GM23248 (cell line): ENCODE measurements at regions not wholly inside any gene's neighbourhood (a gene's known extent, or its start where the extent isn't known, plus 50 kb on each side); places are given as distances from the start of the nearest gene placed in this dataset.

ENCODE experiments used
- DNase-seq: peaks from one replicate; pipeline ENCODE4 v3.0.0-alpha.2; 2015
- H2AFZ ChIP-seq: fragments of 200-600 bp; sonication (generic); 2 replicates; pipeline ENCODE4 v1.6.1; 2016; ENCODE audit warnings: antibody characterized with exemption
- H3F3A ChIP-seq: fragments of 200-600 bp; sonication (generic); 2 replicates; pipeline ENCODE4 v1.6.1; 2016; ENCODE audit warnings: mild to moderate bottlenecking, antibody characterized with exemption, mixed run types; ENCODE audit not compliant: insufficient read depth
- H3K27ac ChIP-seq: fragments of 200-600 bp; sonication (generic); 2 replicates; pipeline ENCODE4 v1.5.1; 2016; ENCODE audit warnings: mild to moderate bottlenecking
- H3K27me3 ChIP-seq: fragments of 200-600 bp; sonication (generic); replicated peaks from 2 replicates; pipeline ENCODE4 v1.6.1; 2016; ENCODE audit warnings: mild to moderate bottlenecking; ENCODE audit not compliant: insufficient read depth
- H3K36me3 ChIP-seq: fragments of 200-600 bp; sonication (generic); 2 replicates; pipeline ENCODE4 v1.6.1; 2016; ENCODE audit warnings: low read depth, mild to moderate bottlenecking
- H3K4me1 ChIP-seq: fragments of 200-600 bp; sonication (generic); 2 replicates; pipeline ENCODE4 v1.6.1; 2016; ENCODE audit warnings: mild to moderate bottlenecking; ENCODE audit not compliant: insufficient read depth
- H3K4me2 ChIP-seq: fragments of 200-600 bp; sonication (generic); one replicate; pipeline ENCODE4 v1.6.1; 2016; ENCODE audit warnings: mild to moderate bottlenecking; ENCODE audit not compliant: unreplicated experiment
- H3K4me3 ChIP-seq: fragments of 200-600 bp; sonication (generic); 2 replicates; pipeline ENCODE4 v1.5.1; 2016; ENCODE audit warnings: mild to moderate bottlenecking
- H3K79me2 ChIP-seq: fragments of 200-600 bp; sonication (generic); 2 replicates; pipeline ENCODE4 v1.6.1; 2016; ENCODE audit warnings: mild to moderate bottlenecking; ENCODE audit not compliant: insufficient read depth
- H3K9ac ChIP-seq: fragments of 200-600 bp; sonication (generic); 2 replicates; pipeline ENCODE4 v1.6.1; 2016; ENCODE audit warnings: mild to moderate bottlenecking
- H3K9me2 ChIP-seq: fragments of 200-600 bp; sonication (generic); 2 replicates; pipeline ENCODE4 v1.6.1; 2016; ENCODE audit warnings: mixed run types, mild to moderate bottlenecking, moderate library complexity; ENCODE audit not compliant: insufficient read depth
- H3K9me3 ChIP-seq: fragments of 200-600 bp; sonication (generic); one replicate; pipeline ENCODE4 v1.6.1; 2017; ENCODE audit warnings: low read depth
- H4K20me1 ChIP-seq: fragments of 200-600 bp; sonication (generic); 2 replicates; pipeline ENCODE4 v1.6.0; 2016; ENCODE audit not compliant: insufficient read depth
- EZH2 ChIP-seq: fragments of 200-600 bp; sonication (generic); IDR thresholded peaks from 2 replicates; pipeline ENCODE4 v1.6.1; 2018; ENCODE audit warnings: antibody characterized with exemption, mild to moderate bottlenecking; ENCODE audit not compliant: insufficient read depth, poor library complexity, severe bottlenecking
- EZH2phosphoT487 ChIP-seq: fragments of 200-600 bp; sonication (generic); IDR thresholded peaks from 2 replicates; pipeline ENCODE4 v1.6.1; 2018; ENCODE audit warnings: antibody characterized with exemption, moderate library complexity, mild to moderate bottlenecking, low read depth; ENCODE audit not compliant: insufficient read depth
- WGBS, 2 experiments: methylation state at CpG; one replicate each; pipeline ENCODE4 v1.1.6; 2015 to 2017; ENCODE audit warnings: low lambda C conversion rate in 2 of 2, low coverage in 1 of 2; ENCODE audit errors: missing lambda C conversion rate in 2 of 2; 5-methylcytosine and 5-hydroxymethylcytosine counted together
- in situ Hi-C: fragments of 300-500 bp; cut with MboI; formaldehyde crosslinking; loops from 2 replicates; pipeline ENCODE4 v1.15.0; 2020

DNA sequence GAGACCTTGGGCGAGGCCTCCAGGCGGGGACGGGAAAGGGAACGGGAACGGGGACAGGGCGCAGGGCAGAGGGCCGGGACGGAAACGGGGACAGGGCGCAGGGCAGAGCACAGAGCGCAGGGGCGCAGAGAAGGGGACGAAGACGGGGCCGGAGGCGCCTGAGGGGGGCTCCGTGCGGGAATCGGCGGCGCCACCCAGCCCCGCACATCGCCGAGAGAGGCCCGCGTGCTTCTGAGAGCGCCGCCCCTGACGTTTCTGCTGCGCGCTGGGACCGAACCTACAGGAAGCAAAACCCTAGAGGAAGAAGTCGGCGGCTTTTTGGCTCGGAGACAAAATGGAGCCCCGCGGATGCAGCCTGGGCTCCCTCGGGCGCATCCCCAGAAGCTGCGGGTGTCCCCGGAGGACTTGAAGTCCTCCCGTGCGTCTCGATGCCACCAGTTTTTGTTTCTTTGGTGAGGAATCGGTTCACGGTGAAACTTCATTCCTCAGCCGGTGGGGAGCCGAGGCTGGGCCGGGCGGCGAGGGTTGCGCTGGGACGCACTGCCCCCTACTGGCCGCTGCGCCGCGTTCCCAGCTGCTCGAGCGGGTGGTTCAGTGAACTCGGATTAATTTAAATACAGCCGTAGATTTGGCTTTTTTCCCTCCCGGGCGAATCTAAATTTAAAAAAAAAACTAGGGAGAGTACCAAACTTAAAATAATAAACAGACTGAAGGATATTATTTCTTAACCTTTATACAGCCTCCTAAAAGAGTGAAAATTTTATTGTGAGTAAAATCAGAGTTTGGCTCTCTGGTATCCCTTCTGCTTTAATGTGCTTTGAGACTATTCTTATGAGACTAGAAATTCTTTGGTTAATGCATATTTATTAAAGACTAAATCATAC lies 350.0 kb upstream of the ARGLU1 start:
- H3K36me3 ChIP-seq = no peaks in the 10 kb centered on the region
- H3K27me3 ChIP-seq = no peaks in the 10 kb centered on the region; the same call in 1 of the 2 replicates
- no peaks in the 10 kb centered on the region for H3K4me1 ChIP-seq
- DNase-seq = peak; percentile 78
- H2AFZ ChIP-seq = peak overlapping the region; percentile 85
- 1 to 3% methylated on average over 49 to 62 of the region's 63 CpGs for WGBS, 2 experiments
- peak overlapping the region; percentile 73 for H3K9ac ChIP-seq
- in situ Hi-C loops = no loop called here
- H4K20me1 ChIP-seq = no peaks in the 10 kb centered on the region
- H3K4me3 ChIP-seq = peak overlapping the region; percentile 75
- H3F3A ChIP-seq = no peaks in the 10 kb centered on the region
- no peak overlapping the region for H3K27ac ChIP-seq
- H3K79me2 ChIP-seq = no peaks in the 10 kb centered on the region
- H3K9me3 ChIP-seq = no peaks in the 10 kb centered on the region
- TF ChIP-seq EZH2phosphoT487 (no peak), EZH2 (no peak)
- peak overlapping the region; percentile 76 for H3K4me2 ChIP-seq
- no peaks in the 10 kb centered on the region for H3K9me2 ChIP-seq

DNA sequence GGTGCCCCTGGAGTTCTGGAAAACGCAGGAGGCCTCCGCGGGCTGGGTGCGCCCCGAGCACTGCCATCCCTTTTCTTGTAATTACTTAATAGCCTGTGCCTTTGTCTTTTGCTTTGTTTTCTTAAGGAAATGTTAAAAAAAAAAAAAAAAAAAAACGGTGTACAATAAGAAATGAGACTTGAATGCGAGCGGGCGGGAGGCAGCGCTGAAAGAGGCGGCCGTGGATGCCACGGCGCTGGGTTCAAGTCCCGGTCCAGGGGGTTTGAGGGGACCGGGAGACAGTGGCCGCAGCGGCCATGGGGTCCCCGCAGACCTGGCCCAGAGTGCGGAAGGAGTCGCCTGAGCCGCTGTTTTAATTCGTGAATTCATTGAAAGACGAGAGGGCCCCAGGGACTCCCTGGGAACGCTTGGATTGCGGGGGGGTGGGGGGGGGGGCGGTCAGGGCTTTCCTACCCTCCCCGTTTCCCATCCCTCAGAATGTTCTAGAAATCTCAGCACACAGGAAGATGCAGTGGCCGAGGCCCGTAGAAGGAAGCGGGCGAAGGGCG lies 349.2 kb upstream of the ARGLU1 start:
- Histone ChIP-seq H3K79me2 (no peaks in the 10 kb centered on the region), H3K27ac (no peak overlapping the region), H3K9ac (peak overlapping the region; percentile 73), H3K9me2 (no peaks in the 10 kb centered on the region), H4K20me1 (no peaks in the 10 kb centered on the region), H3K4me1 (no peaks in the 10 kb centered on the region), H3F3A (no peaks in the 10 kb centered on the region), H2AFZ (peak overlapping the region; percentile 85), H3K36me3 (no peaks in the 10 kb centered on the region), H3K9me3 (no peaks in the 10 kb centered on the region), H3K4me3 (peak overlapping the region; percentile 75), H3K4me2 (peak overlapping the region; percentile 76), H3K27me3 (no peaks in the 10 kb centered on the region; the same call in 1 of the 2 replicates)
- in situ Hi-C loops = no loop called here
- TF ChIP-seq EZH2phosphoT487 = no peak
- DNase-seq = no peak
- WGBS, 2 experiments = 76 to 98% methylated on average over 22 to 33 of the region's 33 CpGs

DNA sequence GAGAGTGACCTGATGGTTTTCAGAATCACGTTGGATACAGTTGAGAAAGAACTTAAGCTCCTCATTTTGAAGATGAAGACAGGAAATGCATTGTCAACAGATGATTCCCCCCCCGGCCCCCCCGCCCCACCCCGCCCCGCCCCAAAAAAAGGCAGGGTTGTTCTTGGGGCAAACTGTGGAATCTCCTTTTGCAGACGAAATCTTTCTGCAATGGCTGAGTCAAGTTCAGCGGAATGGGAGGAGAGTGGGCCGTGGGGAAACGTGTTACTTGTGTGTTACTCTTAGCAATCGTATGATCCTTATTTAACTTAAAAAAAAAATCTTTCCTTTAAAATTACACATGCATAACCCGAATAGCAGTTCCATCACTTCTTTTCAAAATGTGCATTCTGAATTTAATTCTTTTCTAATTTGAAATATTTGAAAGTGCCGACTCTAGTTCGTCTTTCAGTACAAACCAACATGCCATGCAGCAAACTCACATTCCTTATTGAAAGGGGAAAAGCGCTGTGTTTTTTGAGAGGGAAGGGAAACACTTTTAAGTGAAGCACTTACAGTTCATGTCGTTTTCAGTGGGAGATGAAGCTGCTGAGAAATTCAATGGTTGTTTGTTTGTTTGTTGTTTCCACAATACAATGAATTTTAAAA lies 348.5 kb upstream of the ARGLU1 start:
- Histone ChIP-seq H3K36me3 (no peaks in the 10 kb centered on the region), H4K20me1 (no peaks in the 10 kb centered on the region), H3F3A (no peaks in the 10 kb centered on the region), H2AFZ (no peak overlapping the region), H3K27ac (no peak overlapping the region), H3K4me1 (no peaks in the 10 kb centered on the region), H3K9me2 (no peaks in the 10 kb centered on the region), H3K4me3 (no peak overlapping the region), H3K9me3 (no peaks in the 10 kb centered on the region), H3K9ac (no peak overlapping the region), H3K79me2 (no peaks in the 10 kb centered on the region), H3K4me2 (no peak overlapping the region), H3K27me3 (no peaks in the 10 kb centered on the region; the same call in 1 of the 2 replicates)
- in situ Hi-C loops = no loop called here
- TF ChIP-seq EZH2phosphoT487 (no peak), EZH2 (no peak)
- no peak for DNase-seq
- WGBS, 2 experiments = 69 to 79% methylated on average over 14 to 15 of the region's 15 CpGs

DNA sequence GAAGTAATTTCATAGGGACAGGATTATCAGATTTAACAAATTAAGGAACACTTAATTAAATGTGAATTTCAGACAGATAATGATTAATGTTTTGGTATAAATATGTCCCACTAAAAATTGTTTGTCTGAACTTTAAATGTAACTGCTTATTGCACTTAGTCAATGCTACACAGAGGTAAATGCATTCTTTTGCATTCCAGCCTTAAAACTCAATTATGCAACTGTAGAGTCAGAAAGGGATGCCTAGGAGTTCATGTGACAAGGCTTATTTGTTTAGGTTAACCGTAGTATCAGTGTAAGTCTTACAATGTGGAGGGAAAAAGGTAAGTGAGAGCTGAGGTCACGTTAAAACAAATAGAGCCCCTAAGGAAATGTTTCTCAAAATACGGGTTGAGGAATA lies 347.2 kb upstream of the ARGLU1 start:
- Histone ChIP-seq H3K4me2 (no peak overlapping the region), H3K9ac (no peak overlapping the region), H3F3A (no peaks in the 10 kb centered on the region), H3K27me3 (no peaks in the 10 kb centered on the region; the same call in 1 of the 2 replicates), H4K20me1 (no peaks in the 10 kb centered on the region), H2AFZ (no peak overlapping the region), H3K4me1 (no peaks in the 10 kb centered on the region), H3K9me3 (no peaks in the 10 kb centered on the region), H3K36me3 (no peaks in the 10 kb centered on the region), H3K79me2 (no peaks in the 10 kb centered on the region), H3K27ac (no peak overlapping the region), H3K4me3 (no peak overlapping the region), H3K9me2 (no peaks in the 10 kb centered on the region)
- TF ChIP-seq EZH2phosphoT487 = no peak
- TF ChIP-seq EZH2 = no peak
- 82 to 83% methylated on average over 3 of the region's 3 CpGs for WGBS, 2 experiments
- no peak for DNase-seq
- in situ Hi-C loops = no loop called here
